ENCODE measurements at regions not wholly inside any gene's neighbourhood (a gene's known extent, or its start where the extent isn't known, plus 50 kb on each side); places are given as distances from the start of the nearest gene placed in this dataset.

- ChIA-PET POLR2A (no interaction called here), CTCF (no interaction called here)
- in situ Hi-C loops (cut with HindIII; ENCODE audit: low pct_unique_long_range_greater_than_20kb, low sequenced_read_pairs) (no loop called here), intact Hi-C loops (cut with micrococcal nuclease; ENCODE audit: unreplicated experiment) (no loop called here)
- no peaks in the 10 kb centered on the region for H3K27me3 ChIP-seq (ENCODE audit: control insufficient read depth, insufficient read depth, low read length)
- no peaks in the 10 kb centered on the region for H3K9me3 ChIP-seq (ENCODE audit: control insufficient read depth, insufficient read depth, low read depth, low read length)
- H3K4me3 ChIP-seq (ENCODE audit: low read depth in 2 of 2, low read length in 2 of 2): no peak overlapping the region
- no peak for ATAC-seq
- no peak for DNase-seq (ENCODE audit: low read depth, low spot score)
- no TSS peak for BruUV-seq (replicated peaks)
- H3K4me1 ChIP-seq (ENCODE audit: control insufficient read depth, insufficient read depth, low read length): no peaks in the 10 kb centered on the region
- no peaks in the 10 kb centered on the region for H3K36me3 ChIP-seq (ENCODE audit: control insufficient read depth, insufficient read depth, low read length)
- no peak overlapping the region for H3K27ac ChIP-seq (ENCODE audit: low read length)
- TF ChIP-seq CTCF (IDR thresholded peaks at IDR 0.05) (no peak), SIN3A (IDR thresholded peaks at IDR 0.05; ENCODE audit: borderline replicate concordance, insufficient read depth, low read depth, low read length) (no peak), POLR2AphosphoS5 (IDR thresholded peaks at IDR 0.05; ENCODE audit: low read depth, low read length) (no peak), TCF7L2 (IDR thresholded peaks at IDR 0.05; ENCODE audit: low read depth, low read length) (no peak)
- TF ChIP-seq, protein P1, sequence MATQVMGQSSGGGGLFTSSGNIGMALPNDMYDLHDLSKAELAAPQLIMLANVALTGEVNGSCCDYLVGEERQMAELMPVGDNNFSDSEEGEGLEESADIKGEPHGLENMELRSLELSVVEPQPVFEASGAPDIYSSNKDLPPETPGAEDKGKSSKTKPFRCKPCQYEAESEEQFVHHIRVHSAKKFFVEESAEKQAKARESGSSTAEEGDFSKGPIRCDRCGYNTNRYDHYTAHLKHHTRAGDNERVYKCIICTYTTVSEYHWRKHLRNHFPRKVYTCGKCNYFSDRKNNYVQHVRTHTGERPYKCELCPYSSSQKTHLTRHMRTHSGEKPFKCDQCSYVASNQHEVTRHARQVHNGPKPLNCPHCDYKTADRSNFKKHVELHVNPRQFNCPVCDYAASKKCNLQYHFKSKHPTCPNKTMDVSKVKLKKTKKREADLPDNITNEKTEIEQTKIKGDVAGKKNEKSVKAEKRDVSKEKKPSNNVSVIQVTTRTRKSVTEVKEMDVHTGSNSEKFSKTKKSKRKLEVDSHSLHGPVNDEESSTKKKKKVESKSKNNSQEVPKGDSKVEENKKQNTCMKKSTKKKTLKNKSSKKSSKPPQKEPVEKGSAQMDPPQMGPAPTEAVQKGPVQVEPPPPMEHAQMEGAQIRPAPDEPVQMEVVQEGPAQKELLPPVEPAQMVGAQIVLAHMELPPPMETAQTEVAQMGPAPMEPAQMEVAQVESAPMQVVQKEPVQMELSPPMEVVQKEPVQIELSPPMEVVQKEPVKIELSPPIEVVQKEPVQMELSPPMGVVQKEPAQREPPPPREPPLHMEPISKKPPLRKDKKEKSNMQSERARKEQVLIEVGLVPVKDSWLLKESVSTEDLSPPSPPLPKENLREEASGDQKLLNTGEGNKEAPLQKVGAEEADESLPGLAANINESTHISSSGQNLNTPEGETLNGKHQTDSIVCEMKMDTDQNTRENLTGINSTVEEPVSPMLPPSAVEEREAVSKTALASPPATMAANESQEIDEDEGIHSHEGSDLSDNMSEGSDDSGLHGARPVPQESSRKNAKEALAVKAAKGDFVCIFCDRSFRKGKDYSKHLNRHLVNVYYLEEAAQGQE (IDR thresholded peaks at IDR 0.05; ENCODE audit: insufficient read depth in 1 of 2, low read depth in 2 of 2, low read length in 1 of 2): no peak
Measured at GRCh38 chr1:209493559-209493958, 90.0 kb upstream of the CAMK1G start.

- ChIA-PET POLR2A (no interaction called here), CTCF (no interaction called here)
- Histone ChIP-seq H3K4me1 (ENCODE audit: control insufficient read depth, insufficient read depth, low read length) (no peaks in the 10 kb centered on the region), H3K36me3 (ENCODE audit: control insufficient read depth, insufficient read depth, low read length) (no peaks in the 10 kb centered on the region), H3K4me3 (ENCODE audit: low read depth in 2 of 2, low read length in 2 of 2) (no peak overlapping the region), H3K27ac (ENCODE audit: low read length) (no peak overlapping the region), H3K9me3 (ENCODE audit: control insufficient read depth, insufficient read depth, low read depth, low read length) (no peaks in the 10 kb centered on the region), H3K27me3 (ENCODE audit: control insufficient read depth, insufficient read depth, low read length) (no peaks in the 10 kb centered on the region)
- no peak for ATAC-seq
- intact Hi-C loops (cut with micrococcal nuclease; ENCODE audit: unreplicated experiment): no loop called here
- DNase-seq (ENCODE audit: low read depth, low spot score): no peak
- no TSS peak for BruUV-seq (replicated peaks)
- in situ Hi-C loops (cut with HindIII; ENCODE audit: low pct_unique_long_range_greater_than_20kb, low sequenced_read_pairs): no loop called here
- no peak for TF ChIP-seq POLR2AphosphoS5 (IDR thresholded peaks at IDR 0.05; ENCODE audit: low read depth, low read length)
Measured at GRCh38 chr1:209497729-209498128, 85.8 kb upstream of the CAMK1G start.

DNA sequence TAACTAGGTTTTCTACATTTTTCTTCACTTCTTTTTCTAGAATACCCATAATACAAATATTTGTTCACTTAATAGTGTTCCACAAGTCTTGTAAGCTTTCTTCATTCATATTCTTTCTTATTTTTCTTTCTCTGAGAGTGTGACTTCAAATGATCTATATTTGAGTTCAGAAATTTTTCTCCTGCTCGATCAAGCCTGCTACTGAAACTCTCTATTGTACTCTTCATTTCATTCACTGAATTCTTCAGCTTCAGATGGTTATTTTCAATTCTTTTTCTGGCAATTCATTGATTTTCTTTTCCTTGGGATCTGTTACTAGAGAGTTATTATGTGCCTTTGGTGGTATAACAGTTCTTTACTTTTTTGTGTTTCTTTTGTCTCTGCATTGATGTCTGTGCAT, 82.5 kb upstream of the CAMK1G start:
- no peak for DNase-seq (ENCODE audit: low read depth, low spot score)
- Histone ChIP-seq H3K9me3 (ENCODE audit: control insufficient read depth, insufficient read depth, low read depth, low read length) (no peaks in the 10 kb centered on the region), H3K27me3 (ENCODE audit: control insufficient read depth, insufficient read depth, low read length) (no peaks in the 10 kb centered on the region), H3K27ac (ENCODE audit: low read length) (no peak overlapping the region), H3K36me3 (ENCODE audit: control insufficient read depth, insufficient read depth, low read length) (no peaks in the 10 kb centered on the region), H3K4me1 (ENCODE audit: control insufficient read depth, insufficient read depth, low read length) (no peaks in the 10 kb centered on the region), H3K4me3 (ENCODE audit: low read depth in 2 of 2, low read length in 2 of 2) (no peak overlapping the region)
- ATAC-seq: no peak
- CTCF ChIA-PET: no interaction called here
- in situ Hi-C loops (cut with HindIII; ENCODE audit: low pct_unique_long_range_greater_than_20kb, low sequenced_read_pairs) (no loop called here), intact Hi-C loops (cut with micrococcal nuclease; ENCODE audit: unreplicated experiment) (no loop called here)
- no peak for TF ChIP-seq POLR2AphosphoS5 (IDR thresholded peaks at IDR 0.05; ENCODE audit: low read depth, low read length)
- no peak for TF ChIP-seq TCF7L2 (IDR thresholded peaks at IDR 0.05; ENCODE audit: low read depth, low read length)
- POLR2A ChIA-PET: no interaction called here
- BruUV-seq (replicated peaks): no TSS peak
